K562 (cell line): ENCODE measurements at regions not wholly inside any gene's neighbourhood (a gene's known extent, or its start where the extent isn't known, plus 50 kb on each side); places are given as distances from the start of the nearest gene placed in this dataset.
A peak's percentile ranks its signal among the peaks of the same experiment; 100 is the strongest.

Source experiments
- BMI1 ChIP-seq: fragments of 150-350 bp; IDR thresholded peaks from 2 replicates; pipeline ENCODE4 v1.6.1; 2014; ENCODE audit warnings: low read length
- CBX5 ChIP-seq: IDR thresholded peaks from 2 replicates; pipeline ENCODE4 v1.6.1; 2014; ENCODE audit warnings: low read depth, borderline replicate concordance
- CXXC5 ChIP-seq: fragments of 250-450 bp; sonication (Bioruptor Pico); IDR thresholded peaks from 2 replicates; pipeline ENCODE4 v1.8.0; 2022; ENCODE audit warnings: inconsistent platforms, mild to moderate bottlenecking, moderate library complexity
- ERF ChIP-seq: fragments of 450-650 bp; formaldehyde crosslinking; IDR thresholded peaks from 2 replicates; pipeline ENCODE4 v1.4.0; 2020; ENCODE audit warnings: mild to moderate bottlenecking, mixed read lengths
- FOS ChIP-seq: IDR thresholded peaks from 3 replicates; pipeline ENCODE4 v1.6.1; 2011; ENCODE audit not compliant: insufficient read length; ENCODE audit errors: extremely low read depth
- HNRNPUL1 ChIP-seq: fragments of 200-400 bp; formaldehyde crosslinking; IDR thresholded peaks from 2 replicates; pipeline ENCODE4 v1.6.1; 2017; ENCODE audit warnings: low read length
- HOMEZ ChIP-seq: fragments of 250-450 bp; sonication (Bioruptor Pico); IDR thresholded peaks from 2 replicates; pipeline ENCODE4 v1.4.0; 2020; ENCODE audit warnings: mild to moderate bottlenecking, moderate library complexity
- NEUROD1 ChIP-seq: fragments of 150-350 bp; IDR thresholded peaks from 2 replicates; pipeline ENCODE4 v1.6.1; 2014; ENCODE audit warnings: borderline replicate concordance, low read length, low read depth; ENCODE audit not compliant: partially characterized antibody
- POLR2H ChIP-seq: IDR thresholded peaks from 2 replicates; pipeline ENCODE4 v1.6.1; 2016; ENCODE audit warnings: missing genetic modification characterization, low read depth, mild to moderate bottlenecking, control low read depth, missing compliant biosample characterization, moderate library complexity
- RCOR1 ChIP-seq, 2 experiments: IDR thresholded peaks; 2 replicates each; pipeline ENCODE4 v1.6.1; 2012; ENCODE audit warnings: low read depth in 2 of 2, low read length in 2 of 2, borderline replicate concordance in 1 of 2, improper control_type of control experiment in 1 of 2
- SMAD2 ChIP-seq: fragments of 150-350 bp; IDR thresholded peaks from 2 replicates; pipeline ENCODE4 v1.6.1; 2014; ENCODE audit warnings: low read depth, mild to moderate bottlenecking, low read length
- SMAD4 ChIP-seq: fragments of 250-450 bp; sonication (Bioruptor Pico); conservative IDR thresholded peaks from 2 replicates; pipeline ENCODE4 v1.8.0; 2021; ENCODE audit warnings: inconsistent platforms, mild to moderate bottlenecking, moderate library complexity
- SNIP1 ChIP-seq: fragments of 450-650 bp; IDR thresholded peaks from 2 replicates; pipeline ENCODE4 v1.7.1; 2017; ENCODE audit warnings: low read depth, mild to moderate bottlenecking
- SRSF7 ChIP-seq: fragments of 200-400 bp; formaldehyde crosslinking; optimal IDR thresholded peaks from 2 replicates; pipeline ENCODE3; 2017; ENCODE audit warnings: mild to moderate bottlenecking, low read depth, low read length
- STAG1 ChIP-seq: sonication (generic); formaldehyde crosslinking; IDR thresholded peaks from 2 replicates; pipeline ENCODE4 v1.5.0; 2020; ENCODE audit warnings: missing genetic modification reagents, borderline replicate concordance
- TAF1 ChIP-seq: IDR thresholded peaks from 2 replicates; pipeline ENCODE4 v1.6.1; 2011; ENCODE audit warnings: mild to moderate bottlenecking, low read length, moderate library complexity; ENCODE audit not compliant: insufficient read depth, control insufficient read depth, severe bottlenecking; ENCODE audit errors: extremely low read depth
- ZNF445 ChIP-seq: fragments of 250-450 bp; sonication (Bioruptor Pico); IDR thresholded peaks from 2 replicates; pipeline ENCODE4 v1.4.0; 2020; ENCODE audit warnings: low read depth, mild to moderate bottlenecking, moderate library complexity
- ZNF449 ChIP-seq: fragments of 250-450 bp; sonication (Bioruptor Pico); IDR thresholded peaks from 2 replicates; pipeline ENCODE4 v1.8.0; 2022; ENCODE audit warnings: moderate library complexity, mild to moderate bottlenecking, inconsistent platforms
- ZNF699 ChIP-seq: fragments of 250-450 bp; sonication (Bioruptor Pico); IDR thresholded peaks from 2 replicates; pipeline ENCODE4 v1.8.0; 2021; ENCODE audit warnings: mild to moderate bottlenecking, moderate library complexity; ENCODE audit not compliant: insufficient replicate concordance
- TF ChIP-seq, protein P1 (sequence below): fragments of 250-450 bp; sonication (Bioruptor Pico); IDR thresholded peaks from 2 replicates; pipeline ENCODE4 v1.4.0; 2020; ENCODE audit warnings: mild to moderate bottlenecking
- TF ChIP-seq, protein P2 (sequence below): sonication (generic); formaldehyde crosslinking; IDR thresholded peaks from 2 replicates; pipeline ENCODE4 v1.8.1; 2023; ENCODE audit warnings: mild to moderate bottlenecking, missing genetic modification reagents

GRCh38 chr7:106569500-106569929, 91.4 kb downstream of the CCDC71L start (continued):
- peak; percentile 89 for TF ChIP-seq CXXC5 (CRISPR knock-in tag)
- TF ChIP-seq RCOR1 (IDR thresholded peaks at IDR 0.05; ENCODE audit: borderline replicate concordance in 1 of 2, low read depth in 2 of 2, low read length in 2 of 2) = peak in 1 of 2 experiments; percentile 52; a peak in 1 of 4 replicates
- TF ChIP-seq, protein P1, sequence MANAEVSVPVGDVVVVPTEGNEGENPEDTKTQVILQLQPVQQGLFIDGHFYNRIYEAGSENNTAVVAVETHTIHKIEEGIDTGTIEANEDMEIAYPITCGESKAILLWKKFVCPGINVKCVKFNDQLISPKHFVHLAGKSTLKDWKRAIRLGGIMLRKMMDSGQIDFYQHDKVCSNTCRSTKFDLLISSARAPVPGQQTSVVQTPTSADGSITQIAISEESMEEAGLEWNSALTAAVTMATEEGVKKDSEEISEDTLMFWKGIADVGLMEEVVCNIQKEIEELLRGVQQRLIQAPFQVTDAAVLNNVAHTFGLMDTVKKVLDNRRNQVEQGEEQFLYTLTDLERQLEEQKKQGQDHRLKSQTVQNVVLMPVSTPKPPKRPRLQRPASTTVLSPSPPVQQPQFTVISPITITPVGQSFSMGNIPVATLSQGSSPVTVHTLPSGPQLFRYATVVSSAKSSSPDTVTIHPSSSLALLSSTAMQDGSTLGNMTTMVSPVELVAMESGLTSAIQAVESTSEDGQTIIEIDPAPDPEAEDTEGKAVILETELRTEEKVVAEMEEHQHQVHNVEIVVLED = peak; percentile 37; the same call in 1 of the 2 replicates
- TF ChIP-seq NEUROD1 = no peak
- TF ChIP-seq SMAD2 = no peak
- TF ChIP-seq TAF1 = no peak
- no peak; the same call in 1 of the 2 replicates for TF ChIP-seq ZNF445 (CRISPR knock-in tag)
- TF ChIP-seq, protein P2, sequence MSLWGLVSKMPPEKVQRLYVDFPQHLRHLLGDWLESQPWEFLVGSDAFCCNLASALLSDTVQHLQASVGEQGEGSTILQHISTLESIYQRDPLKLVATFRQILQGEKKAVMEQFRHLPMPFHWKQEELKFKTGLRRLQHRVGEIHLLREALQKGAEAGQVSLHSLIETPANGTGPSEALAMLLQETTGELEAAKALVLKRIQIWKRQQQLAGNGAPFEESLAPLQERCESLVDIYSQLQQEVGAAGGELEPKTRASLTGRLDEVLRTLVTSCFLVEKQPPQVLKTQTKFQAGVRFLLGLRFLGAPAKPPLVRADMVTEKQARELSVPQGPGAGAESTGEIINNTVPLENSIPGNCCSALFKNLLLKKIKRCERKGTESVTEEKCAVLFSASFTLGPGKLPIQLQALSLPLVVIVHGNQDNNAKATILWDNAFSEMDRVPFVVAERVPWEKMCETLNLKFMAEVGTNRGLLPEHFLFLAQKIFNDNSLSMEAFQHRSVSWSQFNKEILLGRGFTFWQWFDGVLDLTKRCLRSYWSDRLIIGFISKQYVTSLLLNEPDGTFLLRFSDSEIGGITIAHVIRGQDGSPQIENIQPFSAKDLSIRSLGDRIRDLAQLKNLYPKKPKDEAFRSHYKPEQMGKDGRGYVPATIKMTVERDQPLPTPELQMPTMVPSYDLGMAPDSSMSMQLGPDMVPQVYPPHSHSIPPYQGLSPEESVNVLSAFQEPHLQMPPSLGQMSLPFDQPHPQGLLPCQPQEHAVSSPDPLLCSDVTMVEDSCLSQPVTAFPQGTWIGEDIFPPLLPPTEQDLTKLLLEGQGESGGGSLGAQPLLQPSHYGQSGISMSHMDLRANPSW (CRISPR knock-in tag) = no peak; the same call in none of the 2 replicates
- peak; percentile 95; the same call in 1 of the 2 replicates for TF ChIP-seq ERF (CRISPR knock-in tag)
- no peak for TF ChIP-seq SNIP1
- no peak for TF ChIP-seq SRSF7
- peak; percentile 30 for TF ChIP-seq FOS
- TF ChIP-seq BMI1 = no peak
- no peak for TF ChIP-seq HNRNPUL1
- peak; percentile 77 for TF ChIP-seq ZNF449 (CRISPR knock-in tag)
- peak; percentile 94 for TF ChIP-seq SMAD4 (CRISPR knock-in tag)
- TF ChIP-seq HOMEZ (CRISPR knock-in tag) = 0 out of 2 replicates have a peak, but pooled peaks have one; percentile 65
- TF ChIP-seq CBX5 = no peak; the same call in 1 of the 2 replicates
- TF ChIP-seq POLR2H (tag) = peak; percentile 23
- TF ChIP-seq STAG1 (CRISPR knock-in tag) = no peak
- TF ChIP-seq ZNF699 = peak; percentile 68
